ENCODE measurements at regions not wholly inside any gene's neighbourhood (a gene's known extent, or its start where the extent isn't known, plus 50 kb on each side); places are given as distances from the start of the nearest gene placed in this dataset.
"Not testable (repeated sequence)": the region's sequence is repeated elsewhere in the genome, so short reads cannot be mapped to it uniquely, and the experiment has no call there.

DNA sequence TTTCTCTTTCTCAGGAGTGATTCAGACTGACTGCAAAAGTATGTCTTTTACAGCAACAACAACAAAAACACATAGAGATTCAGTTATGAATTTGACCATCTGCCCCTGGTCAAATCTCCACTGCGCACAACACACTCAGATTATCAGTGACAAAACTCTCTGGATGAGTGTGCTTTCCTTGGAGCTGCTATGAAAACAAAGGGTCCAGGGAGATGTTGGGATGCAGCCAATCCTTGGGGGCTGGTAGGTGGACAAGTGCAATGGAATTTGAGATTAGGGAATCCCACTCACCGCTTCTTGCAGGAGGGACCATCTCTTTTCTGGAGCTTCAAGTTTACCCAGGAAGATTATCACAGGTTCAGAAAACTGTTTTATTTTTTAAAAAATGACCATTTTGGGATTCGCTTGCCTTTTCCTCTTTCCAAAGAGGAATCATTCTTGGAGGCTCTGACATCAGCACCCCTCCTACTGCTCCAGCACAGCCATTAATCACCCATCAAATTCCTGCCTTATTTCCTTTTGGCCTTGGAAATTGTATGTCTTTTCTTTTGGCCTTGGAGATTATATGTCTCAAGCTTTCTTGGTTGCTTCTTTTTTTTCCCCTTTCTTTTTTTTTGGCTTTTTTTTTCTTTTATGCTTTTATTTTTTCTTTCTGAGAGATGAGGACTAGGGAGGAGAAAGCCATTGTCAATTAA, 311.8 kb downstream of the TSHZ3 start:
- no peak for DNase-seq (ENCODE audit: low read depth in 2 of 2)

DNA sequence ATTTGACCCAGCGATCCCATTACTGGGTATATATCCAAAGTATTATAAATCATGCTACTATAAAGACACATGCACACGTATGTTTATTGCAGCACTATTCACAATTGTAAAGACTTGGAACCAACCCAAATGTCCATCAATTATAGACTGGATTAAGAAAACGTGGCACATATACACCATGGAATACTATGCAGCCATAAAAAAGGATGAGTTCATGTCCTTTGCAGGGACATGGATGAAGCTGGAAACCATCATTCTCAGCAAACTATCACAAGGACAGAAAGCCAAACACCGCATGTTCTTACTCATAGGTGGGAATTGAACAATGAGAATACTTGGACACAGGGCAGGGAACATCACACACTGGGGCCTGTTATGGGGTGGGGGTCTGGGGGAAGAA, 317.8 kb downstream of the TSHZ3 start:
- DNase-seq (ENCODE audit: low read depth in 2 of 2), result not testable (repeated sequence)

DNA sequence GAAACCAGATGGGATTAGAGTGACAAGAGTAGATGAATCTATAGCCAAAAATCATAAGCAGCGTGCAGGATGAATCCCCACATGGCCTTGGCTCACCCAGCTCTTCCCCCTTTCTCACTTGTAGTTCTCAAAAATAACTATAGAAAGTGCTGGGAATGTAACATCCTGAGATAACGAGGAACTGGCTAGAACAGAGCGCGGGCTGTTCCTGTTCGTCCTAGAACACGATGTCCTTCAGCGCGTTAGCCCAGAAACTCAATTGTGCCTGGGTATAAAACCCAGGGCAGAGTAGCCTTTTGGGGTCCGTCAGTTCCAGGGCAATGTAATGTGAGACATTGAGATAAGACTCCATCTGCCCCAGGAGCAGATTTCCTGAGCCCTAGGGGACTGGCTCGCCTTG, 326.2 kb downstream of the TSHZ3 start:
- DNase-seq (ENCODE audit: low read depth in 2 of 2), result no peak

DNA sequence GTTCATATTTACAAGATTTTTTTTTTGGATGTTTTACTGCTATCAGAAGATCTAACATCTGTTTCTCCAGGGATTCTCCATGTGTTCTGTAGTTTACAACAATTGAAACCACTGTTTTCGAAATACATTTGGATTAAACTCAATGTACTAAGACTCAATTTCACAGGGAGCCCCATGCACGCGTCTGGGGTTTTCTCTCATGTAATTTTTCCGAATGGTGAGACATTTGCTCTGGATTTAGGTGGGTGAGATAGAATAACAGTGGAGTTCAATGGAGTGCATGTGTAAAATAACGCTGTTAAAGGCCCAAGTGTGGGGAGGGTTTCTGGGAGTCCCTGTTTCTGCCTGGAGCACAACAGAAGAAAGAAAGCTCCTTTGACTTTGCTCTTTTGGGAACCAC, 330.3 kb downstream of the TSHZ3 start:
- DNase-seq (ENCODE audit: low read depth in 2 of 2), result no peak

DNA sequence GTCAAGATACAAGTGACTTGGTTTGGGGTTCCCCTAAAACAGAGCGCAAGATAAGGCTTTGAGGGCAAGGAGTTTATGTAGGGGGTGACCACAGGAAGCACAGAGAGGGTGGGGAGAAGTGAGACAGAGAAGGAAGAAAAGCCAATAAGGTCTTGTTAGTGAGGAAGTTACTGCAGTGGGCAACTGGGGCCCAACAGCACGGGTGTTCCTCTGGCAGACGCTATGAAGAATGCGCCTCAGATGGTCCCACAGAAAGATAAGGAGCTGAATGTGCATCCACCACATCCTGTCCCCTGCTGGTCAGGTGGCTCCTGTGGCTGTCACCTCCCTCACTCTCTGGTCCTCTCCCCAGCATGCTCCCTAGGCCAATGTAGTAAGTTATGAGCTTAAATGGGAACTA, 333.5 kb downstream of the TSHZ3 start:
- no peak for DNase-seq (ENCODE audit: low read depth in 2 of 2)

DNA sequence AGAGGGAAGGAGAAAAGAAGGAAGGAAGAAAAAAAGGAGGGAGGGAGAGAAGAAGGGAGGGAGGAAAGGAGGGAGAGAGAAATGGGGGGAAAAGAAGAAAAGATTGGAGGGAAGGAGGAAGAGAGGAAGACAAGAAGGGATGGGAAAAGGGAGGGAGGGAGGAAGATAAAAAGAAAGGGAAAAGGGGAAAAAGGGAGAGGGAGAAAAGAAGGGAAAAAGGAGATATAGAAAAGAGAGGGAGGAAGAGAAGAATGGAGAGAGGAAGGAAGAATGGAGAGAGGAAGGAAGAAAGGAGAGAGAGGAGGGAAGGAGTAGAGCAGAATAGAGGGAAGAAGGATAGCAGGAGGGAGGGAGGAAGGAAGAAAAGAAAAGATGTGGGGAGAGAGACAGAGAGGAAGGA, 334.6 kb downstream of the TSHZ3 start:
- DNase-seq (ENCODE audit: low read depth in 2 of 2), result no peak

DNA sequence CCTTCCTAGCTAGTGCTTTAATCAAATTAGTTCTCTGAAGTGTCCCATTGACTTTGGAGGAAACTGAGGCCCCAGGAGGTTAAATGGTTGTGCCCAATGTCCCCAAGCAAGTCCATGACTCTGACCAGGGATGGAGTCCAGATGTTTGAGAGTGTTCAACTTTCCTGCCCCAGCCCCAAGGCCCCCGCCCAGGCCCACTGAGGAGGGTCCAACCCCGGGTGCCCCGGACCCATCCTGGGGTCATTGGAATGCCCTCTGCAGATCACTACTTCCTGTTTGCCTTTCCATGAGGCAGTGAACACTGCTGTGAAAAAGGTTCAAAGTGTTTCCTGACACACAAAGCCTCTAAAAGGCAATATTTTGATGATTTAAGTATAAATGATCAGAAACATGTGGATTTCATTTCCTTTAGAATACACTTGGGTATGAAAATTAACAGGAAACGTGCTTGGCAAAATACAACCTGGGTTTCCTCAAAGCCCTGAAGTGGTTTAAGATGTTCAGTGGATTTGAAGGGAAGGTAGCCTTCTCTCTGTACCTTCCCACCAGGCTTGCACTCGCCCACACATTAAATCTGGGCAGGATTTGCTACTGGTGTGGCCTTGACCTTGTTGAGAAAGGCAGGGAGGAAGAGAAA, 335.7 kb downstream of the TSHZ3 start:
- DNase-seq (ENCODE audit: low read depth in 2 of 2), result no peak

DNA sequence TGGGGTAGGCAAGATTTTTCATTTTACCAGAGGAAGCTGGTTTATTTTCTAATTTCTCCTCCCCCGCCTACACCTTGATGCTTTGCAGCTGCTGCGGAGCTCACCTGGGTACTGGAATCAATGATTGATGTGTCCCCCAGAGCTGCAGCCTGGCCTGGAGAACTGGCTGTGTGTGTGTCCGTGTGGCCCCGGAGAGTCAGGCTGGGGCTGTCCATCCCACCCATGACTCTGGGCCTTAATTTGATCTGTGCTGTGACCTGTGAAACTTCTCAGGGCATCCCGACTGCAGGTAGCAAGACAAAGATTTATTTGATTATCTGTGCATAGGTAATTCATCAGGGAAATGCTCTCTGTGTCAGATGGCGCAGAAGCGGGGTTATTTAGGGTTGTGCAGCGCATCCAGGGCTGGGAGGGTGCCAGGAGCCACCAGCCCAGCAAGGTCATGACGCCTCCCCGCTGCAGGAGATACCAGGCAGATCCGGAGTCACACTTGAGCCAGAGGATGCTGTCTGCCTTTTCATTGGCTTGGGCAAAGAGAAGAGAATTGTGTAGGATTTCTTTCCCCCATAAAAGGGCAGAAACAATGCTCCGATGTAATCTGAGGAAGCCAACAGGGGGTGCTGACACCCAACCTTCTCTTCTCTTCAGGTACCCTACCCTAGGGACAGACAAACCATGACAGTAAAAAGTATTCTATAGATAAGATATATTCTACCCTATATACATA, 346.6 kb downstream of the TSHZ3 start:
- no peak for DNase-seq (ENCODE audit: low read depth in 2 of 2)

DNA sequence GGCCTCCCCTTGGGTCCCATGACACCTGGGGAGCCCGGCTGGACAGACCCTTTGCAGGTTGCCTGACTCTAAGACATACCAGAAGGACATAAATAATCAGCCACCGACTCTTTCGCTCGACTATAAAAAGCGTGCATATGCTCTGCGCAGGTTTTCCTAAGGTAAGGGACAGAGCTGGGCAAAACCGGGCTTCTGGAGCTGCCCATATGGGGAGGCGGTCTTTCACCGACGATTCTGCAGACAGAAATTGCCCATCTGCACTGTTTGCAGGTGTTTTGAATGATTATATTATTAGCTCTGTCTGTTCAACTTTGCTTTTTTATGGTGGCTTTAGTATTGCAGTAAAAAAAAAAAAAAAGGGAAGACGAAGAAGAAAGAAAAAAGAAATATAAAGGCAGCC, 347.2 kb downstream of the TSHZ3 start:
- DNase-seq (ENCODE audit: low read depth in 2 of 2), result no peak

DNA sequence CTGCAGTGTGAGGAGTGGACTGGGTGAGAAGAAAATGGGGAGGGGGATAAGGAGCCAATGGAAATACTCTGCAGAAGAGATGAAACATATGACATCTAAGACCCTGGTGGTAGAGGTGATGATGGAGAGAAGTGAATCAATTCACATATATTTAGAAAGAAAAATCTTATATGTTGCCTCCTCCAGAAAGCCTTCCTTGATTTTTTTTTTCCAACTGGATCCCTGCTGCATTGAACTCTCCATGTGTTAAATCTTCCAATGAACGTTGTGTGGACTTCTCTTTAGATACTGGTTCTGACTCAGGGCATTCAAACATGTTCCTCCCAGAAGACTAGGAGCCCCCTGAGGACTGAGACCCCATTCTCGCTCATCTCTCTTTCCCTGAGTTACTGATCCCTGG, 348.3 kb downstream of the TSHZ3 start:
- no peak for DNase-seq (ENCODE audit: low read depth in 2 of 2)

DNA sequence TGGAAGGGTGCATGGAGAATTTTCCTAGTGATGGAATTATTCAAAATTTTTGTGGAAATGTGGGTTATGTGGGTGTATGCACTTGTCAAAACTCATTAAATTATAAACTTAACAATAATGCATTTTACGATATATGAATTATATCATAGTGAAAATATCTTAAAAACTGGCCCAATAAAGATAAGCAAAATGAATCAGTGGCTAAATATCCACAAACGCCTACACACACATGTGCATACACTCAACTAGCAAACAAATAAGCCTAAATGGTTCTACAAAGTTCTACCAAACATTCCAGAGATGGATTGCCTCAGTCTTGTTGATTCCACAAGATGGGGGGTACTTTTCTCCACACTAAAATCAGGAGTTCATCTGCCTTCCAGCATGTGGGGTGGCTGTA, 349.5 kb downstream of the TSHZ3 start:
- no peak for DNase-seq (ENCODE audit: low read depth in 2 of 2)

DNA sequence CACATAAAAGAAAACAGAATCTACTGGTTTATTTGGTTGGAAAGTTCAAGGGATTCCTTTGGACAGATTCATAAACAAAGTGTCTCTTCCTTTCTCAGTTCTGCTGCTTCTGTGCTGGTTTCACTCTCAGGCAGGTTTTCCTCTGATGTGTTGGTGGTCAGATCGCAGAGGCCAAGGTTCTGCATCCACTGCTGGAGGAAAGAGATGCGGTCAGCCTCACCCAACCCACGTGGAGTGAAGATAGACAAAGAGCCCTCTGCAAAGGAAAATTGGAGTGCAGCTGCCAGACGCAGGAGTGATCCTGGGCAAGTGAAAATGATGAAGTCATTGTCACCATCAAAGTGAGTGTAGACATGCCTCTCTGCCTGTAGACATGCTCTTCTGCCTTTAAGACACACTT, 352.0 kb downstream of the TSHZ3 start:
- DNase-seq (ENCODE audit: low read depth in 2 of 2), result no peak

DNA sequence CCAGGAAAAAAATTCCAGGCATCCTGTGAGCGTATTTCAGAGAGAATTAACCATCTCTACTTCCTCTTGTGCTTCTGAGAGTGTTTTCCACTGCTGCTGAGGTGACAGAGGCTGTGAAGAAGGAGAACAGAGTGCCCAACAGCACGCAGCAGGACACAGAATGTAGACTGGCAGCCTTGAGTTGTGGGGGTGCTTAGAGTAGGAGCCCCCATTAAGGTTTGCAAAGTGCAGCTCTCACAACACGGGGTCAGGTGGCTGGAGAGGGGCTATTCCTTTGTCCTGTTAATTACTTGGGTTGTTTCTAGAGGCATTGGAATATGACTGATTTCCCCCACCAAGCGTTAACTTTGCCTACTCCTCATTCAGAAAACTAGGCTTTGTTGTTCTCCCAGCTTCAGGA, 370.6 kb downstream of the TSHZ3 start:
- no peak for DNase-seq (ENCODE audit: low read depth in 2 of 2)

DNA sequence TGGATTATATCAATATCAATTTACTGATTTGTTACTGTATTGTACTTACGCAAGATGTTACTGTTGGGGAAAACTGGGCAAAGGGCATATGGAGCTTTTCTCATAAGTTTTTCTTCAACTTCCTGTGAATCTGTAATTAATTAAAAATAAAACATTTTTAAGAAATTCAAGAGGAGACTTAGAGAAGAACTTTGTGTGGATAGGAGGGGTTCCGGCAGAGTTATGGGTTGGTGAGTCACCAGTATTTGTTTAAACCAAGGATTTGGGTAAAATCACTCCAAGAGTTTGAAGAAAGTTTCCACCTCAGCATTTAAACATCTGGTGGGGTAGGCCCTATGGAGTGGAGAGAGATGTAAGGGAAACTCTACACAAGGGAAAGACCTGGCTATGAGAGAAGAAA, 379.6 kb downstream of the TSHZ3 start:
- DNase-seq (ENCODE audit: low read depth in 2 of 2), result no peak

DNA sequence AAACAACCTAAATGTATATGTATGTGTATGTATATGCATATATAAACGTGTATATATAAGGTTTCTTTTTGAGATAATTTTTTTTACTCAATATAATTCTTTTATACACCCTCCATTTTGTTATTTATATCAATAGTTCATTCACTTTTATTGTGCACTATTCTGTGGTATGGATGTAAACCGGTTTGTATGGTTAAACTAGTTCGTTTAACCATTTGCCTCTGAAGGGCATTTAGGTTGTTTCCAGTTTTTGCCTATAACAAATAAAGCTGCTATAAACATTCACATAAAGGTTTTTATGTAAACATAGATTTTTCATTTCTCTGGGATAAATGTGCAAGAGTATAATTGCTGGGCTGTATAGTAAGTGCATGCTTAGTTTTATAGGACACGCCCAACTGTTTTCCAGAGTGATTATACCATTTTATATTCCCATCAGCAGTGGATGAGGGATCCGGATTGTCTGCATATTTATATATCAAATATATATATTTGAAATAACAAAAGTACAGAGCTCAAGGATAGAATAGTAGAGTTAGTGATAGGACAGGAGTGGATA, 380.3 kb downstream of the TSHZ3 start:
- DNase-seq (ENCODE audit: low read depth in 2 of 2), result no peak

DNA sequence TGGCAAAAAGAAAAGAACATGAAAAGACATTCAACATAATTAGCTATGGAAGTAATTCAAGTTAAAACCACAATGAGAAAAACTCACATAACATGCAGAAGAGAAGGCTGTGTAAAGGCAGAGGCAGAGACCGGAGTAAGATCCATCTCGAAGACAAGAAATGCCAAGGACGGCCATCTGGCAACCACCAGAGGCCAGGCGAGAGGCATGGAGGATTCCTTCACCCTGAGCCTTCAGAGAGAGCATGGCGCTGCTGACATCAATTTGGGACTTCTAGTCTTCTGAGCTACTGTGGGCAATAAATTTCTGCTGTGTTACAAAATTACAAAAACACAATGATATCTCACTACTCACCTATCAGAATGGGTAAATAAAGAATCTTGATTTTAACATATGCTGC, 381.0 kb downstream of the TSHZ3 start:
- no peak for DNase-seq (ENCODE audit: low read depth in 2 of 2)

DNA sequence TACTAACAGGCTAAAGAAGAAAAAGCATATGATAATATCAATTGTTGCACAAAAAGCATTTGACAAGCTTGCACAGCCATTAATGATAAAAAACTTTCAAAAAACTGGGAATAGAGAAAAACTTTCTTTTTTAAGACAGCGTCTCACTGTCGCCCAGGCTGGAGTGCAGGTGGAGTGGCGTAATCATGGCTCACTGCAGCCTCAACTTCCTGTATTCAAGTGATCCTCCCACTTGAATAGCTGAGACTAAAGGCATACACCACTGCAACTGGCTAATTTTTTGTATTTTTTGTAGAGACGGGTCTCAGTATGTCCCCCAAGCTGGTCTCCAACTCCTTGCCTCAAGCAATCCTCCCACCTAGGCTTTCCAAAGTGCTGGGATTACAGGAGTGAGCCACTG, 382.8 kb downstream of the TSHZ3 start:
- no peak for DNase-seq (ENCODE audit: low read depth in 2 of 2)

DNA sequence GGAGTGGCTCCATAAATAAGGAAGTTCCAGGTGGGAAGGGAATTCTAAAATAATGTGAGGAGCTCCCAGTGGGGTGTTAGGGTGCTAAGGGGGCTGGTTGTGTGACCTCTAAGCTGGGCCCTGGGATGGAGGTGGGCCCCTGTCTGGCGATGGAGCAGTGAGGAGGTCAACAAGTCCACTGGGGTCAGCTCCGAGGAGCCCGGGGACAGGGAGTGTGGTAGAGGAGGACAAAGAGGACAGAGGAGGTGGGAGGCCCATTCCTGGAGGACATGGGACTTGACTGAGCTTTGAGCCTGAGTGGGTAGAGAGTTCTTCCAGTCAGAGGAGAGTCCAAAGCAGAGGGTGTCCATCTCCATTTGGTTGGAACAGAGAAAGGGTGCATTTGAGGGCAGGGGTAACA, 390.2 kb downstream of the TSHZ3 start:
- no peak for DNase-seq (ENCODE audit: low read depth in 2 of 2)

DNA sequence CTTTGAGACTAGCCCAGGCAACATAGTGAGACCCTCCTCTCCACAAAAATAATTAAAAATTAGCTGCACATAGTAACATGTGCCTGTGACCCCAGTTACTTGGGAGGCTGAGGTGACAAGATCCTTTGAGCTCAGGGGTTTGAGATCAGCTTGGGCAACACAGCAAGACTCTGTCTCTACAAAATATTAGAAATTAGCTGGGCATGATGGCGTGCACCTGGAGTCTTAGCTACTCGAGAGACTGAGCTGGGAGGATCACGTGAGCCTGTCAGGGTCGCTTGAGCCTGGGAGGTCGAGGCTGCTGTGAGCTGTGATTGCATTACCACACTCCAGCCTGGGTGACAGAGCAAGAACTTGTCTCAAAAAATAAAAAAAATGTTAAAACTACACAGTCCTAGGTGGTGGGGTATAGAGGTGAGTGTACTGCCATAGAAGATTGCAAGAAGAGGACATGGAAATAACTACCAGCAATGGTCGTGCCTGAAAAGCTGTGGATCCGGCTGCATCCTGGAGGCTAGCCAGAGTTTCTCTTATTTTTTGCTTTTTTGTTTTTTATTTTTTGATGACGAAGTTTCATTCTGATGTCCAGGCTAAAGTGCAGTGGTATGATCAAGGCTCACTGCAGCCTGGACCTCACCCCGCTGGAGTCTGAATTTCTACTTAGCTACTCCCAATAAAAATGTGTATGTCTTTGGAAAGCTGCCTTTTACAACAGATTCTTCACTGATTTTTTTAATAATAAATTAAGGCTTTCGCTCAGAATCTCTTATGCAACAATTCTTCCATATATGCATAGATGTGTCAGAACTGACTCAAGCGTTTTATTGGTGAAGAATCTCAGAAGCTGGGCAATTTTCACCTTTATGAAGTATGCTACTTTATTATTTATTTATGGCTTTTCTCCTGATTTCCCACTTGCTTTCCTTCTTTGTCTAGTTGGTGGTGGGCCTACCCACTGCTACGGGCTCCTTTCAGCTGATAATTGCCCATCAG, 393.8 kb downstream of the TSHZ3 start:
- no peak for DNase-seq (ENCODE audit: low read depth in 2 of 2)

DNA sequence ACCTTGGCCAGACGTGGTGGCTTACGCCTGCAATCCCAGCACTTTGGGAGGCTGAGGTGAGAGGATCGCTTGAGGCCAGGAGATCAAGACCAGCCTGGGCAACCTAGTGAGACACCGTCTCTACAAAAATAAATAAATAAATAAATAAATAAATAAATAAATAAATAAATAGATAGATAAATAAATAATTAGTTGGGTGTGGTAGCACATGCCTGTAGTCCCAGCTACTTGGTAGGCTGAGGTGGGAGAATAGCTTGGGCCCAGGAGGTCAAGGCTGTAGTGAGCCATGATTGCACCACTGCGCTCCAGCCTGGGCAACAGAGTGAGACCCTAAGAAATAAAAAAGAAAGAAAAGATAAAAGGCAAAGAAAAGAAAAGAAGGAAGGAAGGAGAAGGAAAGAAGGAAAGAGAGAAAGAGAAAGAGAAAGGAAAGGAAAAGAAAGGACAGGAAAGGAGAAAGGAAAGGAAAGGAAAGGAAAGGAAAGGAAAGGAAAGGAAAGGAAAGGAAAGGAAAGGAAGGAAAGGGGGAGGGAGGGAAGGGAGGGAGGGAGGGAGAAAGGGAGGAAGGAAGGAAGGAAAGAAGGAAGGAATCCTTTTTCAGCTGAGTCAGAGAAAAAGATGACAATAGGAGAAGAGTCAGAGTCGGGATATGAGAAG, 404.8 kb downstream of the TSHZ3 start:
- not testable (repeated sequence) for DNase-seq (ENCODE audit: low read depth in 2 of 2)

Measured in stimulated activated CD8-positive, alpha-beta memory T cell treated with anti-CD3 and anti-CD28 coated beads, Interleukin-7, amount 100 ng/mL, for 1 hour (primary cell).